Neural cell (in vitro differentiated cells): ENCODE measurements at regions not wholly inside any gene's neighbourhood (a gene's known extent, or its start where the extent isn't known, plus 50 kb on each side); places are given as distances from the start of the nearest gene placed in this dataset.

Experiments used
- H2AFZ ChIP-seq: fragments of 200-600, 300-800 bp; sonication (generic), shearing (Covaris generic); 2 replicates; pipeline ENCODE4 v1.6.0; 2014; ENCODE audit warnings: low read depth, mild to moderate bottlenecking, antibody characterized with exemption, low read length, moderate library complexity
- H3F3A ChIP-seq: fragments of 200-600 bp; shearing (Covaris generic); 2 replicates; pipeline ENCODE4 v1.6.1; 2016; ENCODE audit warnings: mild to moderate bottlenecking, moderate library complexity, mixed read lengths, antibody characterized with exemption, low read length; ENCODE audit not compliant: insufficient read depth, poor library complexity, severe bottlenecking
- H3K27ac ChIP-seq: fragments of 200-600, 300-800 bp; sonication (generic), shearing (Covaris generic); 2 replicates; pipeline ENCODE4 v1.5.1; 2014; ENCODE audit warnings: mild to moderate bottlenecking, low read length, moderate library complexity
- H3K27me3 ChIP-seq: fragments of 300-800, 200-600 bp; sonication (generic), shearing (Covaris generic); 2 replicates; pipeline ENCODE4 v1.6.0; 2014; ENCODE audit warnings: mild to moderate bottlenecking, low read depth, low read length, moderate library complexity; ENCODE audit not compliant: insufficient read depth
- H3K36me3 ChIP-seq: fragments of 300-800, 200-600 bp; sonication (generic), shearing (Covaris generic); 2 replicates; pipeline ENCODE4 v1.5.1; 2014; ENCODE audit warnings: mild to moderate bottlenecking, antibody characterized with exemption, low read length, moderate library complexity; ENCODE audit not compliant: insufficient read depth
- H3K4me2 ChIP-seq: fragments of 300-800, 200-600 bp; sonication (generic), shearing (Covaris generic); 2 replicates; pipeline ENCODE4 v1.6.0; 2014; ENCODE audit warnings: mild to moderate bottlenecking, low read length
- H3K4me3 ChIP-seq: fragments of 300-800, 200-600 bp; sonication (generic), shearing (Covaris generic); 2 replicates; pipeline ENCODE4 v1.5.1; 2014; ENCODE audit warnings: mild to moderate bottlenecking, low read length, moderate library complexity
- H3K79me2 ChIP-seq: fragments of 200-600 bp; shearing (Covaris generic); replicated peaks from 2 replicates; pipeline ENCODE4 v1.6.0; 2014; ENCODE audit warnings: mild to moderate bottlenecking, low read length, moderate library complexity; ENCODE audit not compliant: insufficient read depth
- H3K9ac ChIP-seq: fragments of 300-800, 200-600 bp; sonication (generic), shearing (Covaris generic); 2 replicates; pipeline ENCODE4 v1.6.1; 2016; ENCODE audit warnings: mild to moderate bottlenecking, low read length, mixed read lengths
- H3K9me2 ChIP-seq: fragments of 200-600 bp; shearing (Covaris generic); 2 replicates; pipeline ENCODE4 v1.6.1; 2016; ENCODE audit warnings: mild to moderate bottlenecking, low read length, mixed read lengths; ENCODE audit not compliant: insufficient read depth
- H3K9me3 ChIP-seq: fragments of 200-600, 300-800 bp; sonication (generic), shearing (Covaris generic); 2 replicates; pipeline ENCODE4 v1.6.1; 2016; ENCODE audit warnings: mild to moderate bottlenecking, mixed run types, low read length, moderate library complexity, mixed read lengths
- H4K20me1 ChIP-seq: fragments of 200-600 bp; shearing (Covaris generic); 2 replicates; pipeline ENCODE4 v1.6.1; 2016; ENCODE audit warnings: mild to moderate bottlenecking, mixed run types; ENCODE audit not compliant: insufficient read depth
- CTCF ChIP-seq: fragments of 450-650 bp; IDR thresholded peaks from 2 replicates; pipeline ENCODE4 v1.5.1; 2014; ENCODE audit warnings: antibody characterized with exemption, mild to moderate bottlenecking, moderate library complexity; ENCODE audit not compliant: poor library complexity, severe bottlenecking
- EP300 ChIP-seq: fragments of 450-650 bp; conservative IDR thresholded peaks from 2 replicates; pipeline ENCODE4 v1.6.1; 2014; ENCODE audit warnings: antibody characterized with exemption, mild to moderate bottlenecking, moderate library complexity; ENCODE audit not compliant: poor library complexity, severe bottlenecking
- EZH2 ChIP-seq: fragments of 200-600, 300-800 bp; shearing (Covaris generic), sonication (generic); IDR thresholded peaks from 2 replicates; pipeline ENCODE4 v1.6.1; 2014; ENCODE audit warnings: antibody characterized with exemption, low read length, borderline replicate concordance, mild to moderate bottlenecking; ENCODE audit not compliant: insufficient read depth, poor library complexity, severe bottlenecking
- MXI1 ChIP-seq: fragments of 450-650 bp; conservative IDR thresholded peaks from 2 replicates; pipeline ENCODE4 v1.6.1; 2014; ENCODE audit warnings: antibody characterized with exemption, mild to moderate bottlenecking; ENCODE audit not compliant: poor library complexity, severe bottlenecking
- POLR2AphosphoS5 ChIP-seq: IDR thresholded peaks from 2 replicates; pipeline ENCODE4 v1.6.1; 2012
- RAD21 ChIP-seq: fragments of 450-650 bp; conservative IDR thresholded peaks from 2 replicates; pipeline ENCODE4 v1.6.1; 2014; ENCODE audit warnings: antibody characterized with exemption, mild to moderate bottlenecking, moderate library complexity
- REST ChIP-seq: IDR thresholded peaks from 2 replicates; pipeline ENCODE4 v1.6.1; 2012; ENCODE audit warnings: borderline replicate concordance
- SMC3 ChIP-seq: fragments of 450-650 bp; conservative IDR thresholded peaks from 2 replicates; pipeline ENCODE4 v1.6.1; 2014; ENCODE audit warnings: antibody characterized with exemption, mild to moderate bottlenecking, moderate library complexity; ENCODE audit not compliant: poor library complexity
- TAF1 ChIP-seq: IDR thresholded peaks from 2 replicates; pipeline ENCODE4 v1.6.1; 2012; ENCODE audit warnings: low read depth

- H3K4me2 ChIP-seq: no peak overlapping the region
- no peaks in the 10 kb centered on the region for H3K36me3 ChIP-seq
- no peak overlapping the region for H3K27ac ChIP-seq
- no peak overlapping the region for H2AFZ ChIP-seq
- no peak overlapping the region for H3K4me3 ChIP-seq
- H3K79me2 ChIP-seq: no peaks in the 10 kb centered on the region
- no peak overlapping the region for H3K9ac ChIP-seq
- no peaks in the 10 kb centered on the region for H3K9me3 ChIP-seq
- H3K9me2 ChIP-seq: no peaks in the 10 kb centered on the region
- TF ChIP-seq POLR2AphosphoS5: no peak
- TF ChIP-seq CTCF: no peak
- TF ChIP-seq REST: no peak
- no peak for TF ChIP-seq EZH2
- TF ChIP-seq EP300: no peak
- TF ChIP-seq TAF1: no peak
- TF ChIP-seq SMC3: no peak
- TF ChIP-seq RAD21: no peak
- no peak for TF ChIP-seq MXI1
- H3K27me3 ChIP-seq: no peaks in the 10 kb centered on the region
- H4K20me1 ChIP-seq: no peaks in the 10 kb centered on the region
- H3F3A ChIP-seq: no peaks in the 10 kb centered on the region
Observed at GRCh38 chr11:104246590-104246989, 82.6 kb upstream of the PDGFD start.

- no peak overlapping the region for H3K4me3 ChIP-seq
- H3K79me2 ChIP-seq: no peaks in the 10 kb centered on the region
- H3K27me3 ChIP-seq: no peaks in the 10 kb centered on the region
- no peak overlapping the region for H3K27ac ChIP-seq
- no peaks in the 10 kb centered on the region for H3F3A ChIP-seq
- no peak overlapping the region for H2AFZ ChIP-seq
- H3K36me3 ChIP-seq: no peaks in the 10 kb centered on the region
- H3K9me2 ChIP-seq: no peaks in the 10 kb centered on the region
- H3K4me2 ChIP-seq: no peak overlapping the region
- no peaks in the 10 kb centered on the region for H4K20me1 ChIP-seq
- TF ChIP-seq POLR2AphosphoS5: no peak
- TF ChIP-seq TAF1: no peak
- no peak for TF ChIP-seq REST
- TF ChIP-seq EZH2: no peak
- no peak for TF ChIP-seq RAD21
- no peak for TF ChIP-seq CTCF
- no peak for TF ChIP-seq SMC3
- no peak for TF ChIP-seq MXI1
- no peak for TF ChIP-seq EP300
- H3K9me3 ChIP-seq: no peaks in the 10 kb centered on the region
- H3K9ac ChIP-seq: no peak overlapping the region
Observed at GRCh38 chr11:104238916-104239315, 75.0 kb upstream of the PDGFD start.
